AG09319 (cell line): ENCODE measurements at regions not wholly inside any gene's neighbourhood (a gene's known extent, or its start where the extent isn't known, plus 50 kb on each side); places are given as distances from the start of the nearest gene placed in this dataset.

Source experiments
- DNase-seq: peaks from one replicate; pipeline ENCODE4 v3.0.0-alpha.2; 2010; ENCODE audit warnings: low read depth; ENCODE audit errors: extremely low read depth
- TF ChIP-seq, protein P1 (sequence below): IDR thresholded peaks from 2 replicates; pipeline ENCODE4 v1.5.1; 2011; ENCODE audit warnings: low read depth, mild to moderate bottlenecking, inconsistent platforms, low read length, moderate library complexity

DNA sequence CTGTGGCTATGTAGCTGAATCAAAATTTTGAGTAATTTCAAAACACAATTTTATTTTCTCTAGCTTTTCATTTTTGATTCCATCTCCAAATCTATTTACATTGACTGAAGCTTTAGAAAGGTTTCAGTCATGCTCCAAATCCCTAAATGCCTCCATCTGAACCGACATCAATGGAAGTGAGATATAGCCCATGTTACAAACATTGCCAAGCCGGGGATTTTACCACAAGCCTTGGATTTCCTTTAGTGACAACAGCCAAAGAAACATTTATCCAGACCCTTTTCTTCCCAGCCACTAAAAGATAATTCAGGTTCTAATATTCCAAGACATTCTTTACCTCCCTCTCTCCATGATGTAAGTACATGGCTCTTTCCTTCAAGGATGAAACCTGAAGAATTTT, 1087.7 kb upstream of the SEMA6A start:
- DNase-seq: no peak
- TF ChIP-seq, protein P1, sequence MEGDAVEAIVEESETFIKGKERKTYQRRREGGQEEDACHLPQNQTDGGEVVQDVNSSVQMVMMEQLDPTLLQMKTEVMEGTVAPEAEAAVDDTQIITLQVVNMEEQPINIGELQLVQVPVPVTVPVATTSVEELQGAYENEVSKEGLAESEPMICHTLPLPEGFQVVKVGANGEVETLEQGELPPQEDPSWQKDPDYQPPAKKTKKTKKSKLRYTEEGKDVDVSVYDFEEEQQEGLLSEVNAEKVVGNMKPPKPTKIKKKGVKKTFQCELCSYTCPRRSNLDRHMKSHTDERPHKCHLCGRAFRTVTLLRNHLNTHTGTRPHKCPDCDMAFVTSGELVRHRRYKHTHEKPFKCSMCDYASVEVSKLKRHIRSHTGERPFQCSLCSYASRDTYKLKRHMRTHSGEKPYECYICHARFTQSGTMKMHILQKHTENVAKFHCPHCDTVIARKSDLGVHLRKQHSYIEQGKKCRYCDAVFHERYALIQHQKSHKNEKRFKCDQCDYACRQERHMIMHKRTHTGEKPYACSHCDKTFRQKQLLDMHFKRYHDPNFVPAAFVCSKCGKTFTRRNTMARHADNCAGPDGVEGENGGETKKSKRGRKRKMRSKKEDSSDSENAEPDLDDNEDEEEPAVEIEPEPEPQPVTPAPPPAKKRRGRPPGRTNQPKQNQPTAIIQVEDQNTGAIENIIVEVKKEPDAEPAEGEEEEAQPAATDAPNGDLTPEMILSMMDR: no peak

DNA sequence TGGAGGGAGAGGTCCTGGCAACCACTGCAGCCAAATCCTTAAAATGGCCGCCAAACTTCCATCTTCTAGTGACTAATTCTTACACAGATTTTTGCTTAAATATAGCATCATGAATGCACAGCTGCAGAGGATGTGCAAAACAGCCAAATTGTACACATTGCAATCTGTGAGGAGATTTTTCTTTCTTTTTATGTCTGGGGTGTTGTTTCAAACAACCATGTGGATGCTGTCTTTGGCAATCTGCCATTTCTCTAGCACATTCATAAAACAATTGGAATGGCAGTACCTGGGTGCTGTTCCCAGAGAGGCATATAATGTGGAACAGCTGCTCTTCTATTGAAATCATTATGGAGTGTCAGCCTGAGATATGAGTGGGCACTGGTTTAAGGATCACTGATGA, 1082.9 kb upstream of the SEMA6A start:
- DNase-seq: no peak
- TF ChIP-seq, protein P1: no peak

DNA sequence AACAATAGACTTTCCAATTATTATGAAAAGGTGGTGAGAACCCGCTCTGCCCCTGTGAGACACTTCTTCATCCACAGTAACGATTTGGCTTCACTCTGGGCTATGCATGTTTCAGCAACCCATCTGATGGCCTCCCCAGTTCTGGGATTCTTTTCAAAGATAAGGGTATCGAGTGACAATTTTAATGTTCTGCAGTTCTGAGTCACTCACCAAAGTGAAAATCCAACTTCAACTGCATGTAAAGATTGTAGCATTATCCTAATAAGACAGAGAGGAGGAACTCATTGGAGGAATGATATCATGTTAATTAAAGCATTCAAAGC, 1078.3 kb upstream of the SEMA6A start:
- DNase-seq: no peak
- TF ChIP-seq, protein P1: no peak

DNA sequence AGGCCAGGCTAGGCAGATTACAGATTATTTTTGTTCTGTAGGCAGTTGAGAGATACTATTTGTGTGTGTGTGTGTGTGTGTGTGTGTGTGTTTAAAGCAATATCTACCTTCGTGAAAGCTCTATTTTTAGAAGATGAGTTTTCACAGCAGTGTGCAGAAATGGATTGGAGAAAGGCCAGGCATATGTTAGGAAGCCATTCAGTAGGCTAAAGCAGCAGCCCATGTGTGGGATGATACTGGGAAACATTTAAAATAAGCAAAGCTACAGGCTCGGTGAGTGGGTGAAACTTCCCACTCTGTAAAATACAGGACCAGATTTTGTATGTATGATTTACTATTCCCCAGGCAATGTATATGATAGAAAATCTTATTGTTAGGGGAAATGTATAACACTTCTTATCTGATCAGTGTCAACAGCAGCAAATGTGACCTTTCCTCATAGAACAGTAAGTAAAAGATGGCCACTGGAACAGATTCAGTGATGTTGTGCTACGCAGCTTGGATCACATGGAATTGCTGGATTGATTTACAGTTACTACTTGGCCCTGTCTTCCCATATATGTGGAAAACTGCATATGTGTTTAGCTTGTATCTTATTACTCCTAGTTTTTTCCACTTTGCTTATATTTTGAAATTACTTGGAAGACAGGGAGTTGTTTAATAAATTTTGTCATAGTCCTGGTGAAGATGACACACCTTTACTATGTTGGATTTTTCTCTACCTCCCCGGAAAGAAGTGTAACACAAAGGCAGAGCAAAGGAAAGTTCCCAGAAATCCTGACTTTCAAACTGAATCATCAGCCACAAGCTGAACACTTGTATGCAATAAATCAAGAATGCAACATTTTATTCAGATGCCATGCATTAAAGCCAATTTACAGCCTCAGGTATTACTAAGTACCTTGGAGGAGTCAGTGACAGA, 1077.7 kb upstream of the SEMA6A start:
- TF ChIP-seq, protein P1: no peak

DNA sequence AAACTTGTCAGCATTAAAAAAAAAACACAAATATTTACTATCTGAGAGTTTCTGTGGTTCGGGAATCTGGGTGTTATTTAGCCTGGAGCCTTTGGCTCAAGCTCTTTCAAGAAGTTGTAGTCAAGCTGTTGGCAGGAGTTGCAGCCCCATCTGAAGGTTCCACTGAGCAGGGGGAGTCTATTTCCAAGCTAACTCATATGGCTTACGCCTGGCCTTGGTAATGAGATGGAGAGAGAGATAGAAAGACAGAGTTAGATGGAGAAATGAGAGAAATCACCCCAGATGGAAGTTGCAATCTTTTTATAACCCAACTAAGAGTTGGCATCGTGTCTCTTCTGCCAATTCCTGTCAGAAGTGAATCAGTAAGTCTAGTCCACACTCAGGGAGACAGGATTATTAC, 1075.2 kb upstream of the SEMA6A start:
- no peak for DNase-seq
- TF ChIP-seq, protein P1: no peak

More for the DNA sequence above, 1077.7 kb upstream of the SEMA6A start:
- DNase-seq: no peak

DNA sequence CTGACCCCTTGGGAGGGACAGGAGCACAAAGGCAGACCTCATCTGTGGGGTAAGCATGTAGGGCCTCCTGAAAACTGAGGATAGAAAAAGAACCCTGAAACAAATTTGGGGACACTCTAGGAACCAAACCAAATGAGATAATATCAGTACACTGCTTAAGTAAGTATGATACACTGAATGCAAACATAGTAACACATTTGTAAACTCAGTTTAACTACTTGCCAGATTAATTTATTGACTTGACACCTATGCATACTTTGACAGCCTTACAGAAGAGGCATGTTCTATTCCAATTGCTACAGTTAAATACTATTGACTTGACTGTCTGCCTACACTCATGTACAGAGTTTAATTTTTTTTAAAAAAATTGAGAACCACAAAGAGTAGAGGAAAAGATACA, 1070.8 kb upstream of the SEMA6A start:
- TF ChIP-seq, protein P1: no peak
- DNase-seq: no peak

DNA sequence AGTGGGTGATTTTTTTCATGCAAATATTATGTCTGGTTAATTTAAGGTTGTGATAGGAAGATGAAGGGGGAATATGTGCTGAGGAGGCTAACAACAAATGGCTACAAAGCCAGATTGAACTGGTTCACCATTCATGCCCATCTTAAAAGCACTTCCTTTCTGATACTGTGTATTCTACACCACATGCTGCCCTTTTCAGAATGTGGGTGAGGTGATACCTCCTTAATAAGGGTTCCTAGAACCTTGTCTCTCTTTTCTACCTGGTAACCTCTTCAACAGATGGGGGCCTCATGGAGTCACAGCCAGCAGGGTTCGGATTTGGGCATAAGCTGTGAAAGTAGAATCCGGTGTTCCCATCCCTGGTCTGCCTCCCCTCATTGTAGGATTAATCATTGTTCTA, 1064.0 kb upstream of the SEMA6A start:
- TF ChIP-seq, protein P1: no peak
- DNase-seq: no peak
